ENCODE measurements at regions not wholly inside any gene's neighbourhood (a gene's known extent, or its start where the extent isn't known, plus 50 kb on each side); places are given as distances from the start of the nearest gene placed in this dataset.

GRCh38 chr1:217953922-217954321, 322.8 kb downstream of the SPATA17 start:
- TF ChIP-seq, protein P1, sequence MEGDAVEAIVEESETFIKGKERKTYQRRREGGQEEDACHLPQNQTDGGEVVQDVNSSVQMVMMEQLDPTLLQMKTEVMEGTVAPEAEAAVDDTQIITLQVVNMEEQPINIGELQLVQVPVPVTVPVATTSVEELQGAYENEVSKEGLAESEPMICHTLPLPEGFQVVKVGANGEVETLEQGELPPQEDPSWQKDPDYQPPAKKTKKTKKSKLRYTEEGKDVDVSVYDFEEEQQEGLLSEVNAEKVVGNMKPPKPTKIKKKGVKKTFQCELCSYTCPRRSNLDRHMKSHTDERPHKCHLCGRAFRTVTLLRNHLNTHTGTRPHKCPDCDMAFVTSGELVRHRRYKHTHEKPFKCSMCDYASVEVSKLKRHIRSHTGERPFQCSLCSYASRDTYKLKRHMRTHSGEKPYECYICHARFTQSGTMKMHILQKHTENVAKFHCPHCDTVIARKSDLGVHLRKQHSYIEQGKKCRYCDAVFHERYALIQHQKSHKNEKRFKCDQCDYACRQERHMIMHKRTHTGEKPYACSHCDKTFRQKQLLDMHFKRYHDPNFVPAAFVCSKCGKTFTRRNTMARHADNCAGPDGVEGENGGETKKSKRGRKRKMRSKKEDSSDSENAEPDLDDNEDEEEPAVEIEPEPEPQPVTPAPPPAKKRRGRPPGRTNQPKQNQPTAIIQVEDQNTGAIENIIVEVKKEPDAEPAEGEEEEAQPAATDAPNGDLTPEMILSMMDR (IDR thresholded peaks at IDR 0.05; ENCODE audit: low read depth, low read length, poor library complexity, severe bottlenecking), result no peak
- no peak for TF ChIP-seq EZH2phosphoT487 (IDR thresholded peaks at IDR 0.05; ENCODE audit: borderline replicate concordance, low read length)
